HEK293T (cell line): ENCODE measurements at regions not wholly inside any gene's neighbourhood (a gene's known extent, or its start where the extent isn't known, plus 50 kb on each side); places are given as distances from the start of the nearest gene placed in this dataset.
A peak's percentile ranks its signal among the peaks of the same experiment; 100 is the strongest.

Source experiments
- CTCF ChIA-PET: fragments of 350-600 bp; formaldehyde crosslinking; extraction: SDS; loops from one replicate; lab custom pipeline; 2021; ENCODE audit warnings: antibody characterized with exemption, inconsistent platforms; lab: Yijun Ruan, JAX
- POLR2A ChIA-PET: fragments of 350-600 bp; formaldehyde crosslinking; extraction: SDS; loops from one replicate; lab custom pipeline; 2020; ENCODE audit warnings: antibody characterized with exemption, inconsistent platforms; lab: Yijun Ruan, JAX
- DNase-seq: peaks from one replicate; pipeline ENCODE4 v3.0.0; 2012; ENCODE audit warnings: mixed read lengths; ENCODE audit errors: extremely low spot score
- ARNT ChIP-seq: fragments of 450-650 bp; IDR thresholded peaks from 2 replicates; pipeline ENCODE4 v1.6.1; 2017; ENCODE audit warnings: mild to moderate bottlenecking
- BHLHE40 ChIP-seq: fragments of 450-650 bp; IDR thresholded peaks from 2 replicates; pipeline ENCODE4 v1.6.1; 2016; ENCODE audit warnings: mild to moderate bottlenecking, moderate library complexity, borderline replicate concordance
- CTBP1 ChIP-seq: fragments of 450-650 bp; IDR thresholded peaks from 2 replicates; pipeline ENCODE4 v1.6.1; 2016; ENCODE audit warnings: borderline replicate concordance
- ELF4 ChIP-seq: fragments of 450-650 bp; IDR thresholded peaks from 2 replicates; pipeline ENCODE4 v1.6.1; 2017; ENCODE audit warnings: antibody characterized with exemption
- FOXA1 ChIP-seq: fragments of 450-650 bp; IDR thresholded peaks from 2 replicates; pipeline ENCODE4 v1.6.1; 2016; ENCODE audit warnings: mild to moderate bottlenecking
- FOXK2 ChIP-seq: fragments of 450-650 bp; IDR thresholded peaks from 2 replicates; pipeline ENCODE4 v1.6.1; 2016; ENCODE audit warnings: mild to moderate bottlenecking
- FOXM1 ChIP-seq: fragments of 450-650 bp; IDR thresholded peaks from 2 replicates; pipeline ENCODE4 v1.6.1; 2017; ENCODE audit warnings: mild to moderate bottlenecking, borderline replicate concordance
- HDGF ChIP-seq: fragments of 450-650 bp; IDR thresholded peaks from 2 replicates; pipeline ENCODE4 v1.6.1; 2017; ENCODE audit warnings: antibody characterized with exemption, borderline replicate concordance
- L3MBTL2 ChIP-seq: fragments of 450-650 bp; conservative IDR thresholded peaks from 2 replicates; pipeline ENCODE4 v1.6.1; 2016; ENCODE audit warnings: mild to moderate bottlenecking
- LEF1 ChIP-seq: fragments of 450-650 bp; IDR thresholded peaks from 2 replicates; pipeline ENCODE4 v1.6.1; 2017; ENCODE audit warnings: mild to moderate bottlenecking, borderline replicate concordance
- NFRKB ChIP-seq: fragments of 450-650 bp; IDR thresholded peaks from 2 replicates; pipeline ENCODE4 v1.6.1; 2016; ENCODE audit warnings: mild to moderate bottlenecking, moderate library complexity
- SP1 ChIP-seq: fragments of 450-650 bp; IDR thresholded peaks from 2 replicates; pipeline ENCODE4 v1.6.1; 2017
- SUZ12 ChIP-seq: fragments of 450-650 bp; IDR thresholded peaks from 2 replicates; pipeline ENCODE4 v1.6.1; 2016; ENCODE audit warnings: mild to moderate bottlenecking
- TARDBP ChIP-seq: fragments of 450-650 bp; IDR thresholded peaks from 2 replicates; pipeline ENCODE4 v1.6.1; 2016
- ZNF384 ChIP-seq: fragments of 450-650 bp; IDR thresholded peaks from 2 replicates; pipeline ENCODE4 v1.6.1; 2016
- TF ChIP-seq, protein P1 (sequence below): fragments of 450-650 bp; IDR thresholded peaks from 2 replicates; pipeline ENCODE4 v1.6.1; 2016

DNA sequence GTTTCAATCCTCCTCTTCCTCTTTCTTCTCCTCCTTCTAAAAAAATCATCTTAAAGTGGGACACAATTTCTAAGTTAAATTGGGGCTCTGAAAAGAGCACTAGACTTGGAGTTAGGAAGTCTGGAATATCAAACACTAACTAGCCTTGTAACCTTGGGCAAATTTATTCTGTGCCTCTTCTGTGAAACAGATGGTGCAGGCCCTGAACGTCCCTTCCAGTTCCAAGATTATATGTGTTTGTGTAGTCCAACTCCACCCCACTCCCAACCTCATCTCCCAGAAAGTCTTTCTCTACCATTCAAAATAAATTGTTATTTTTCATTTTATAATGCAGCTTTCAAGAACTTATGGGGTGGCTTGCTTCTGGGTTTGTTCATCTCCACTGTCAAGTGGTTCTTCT is 630.0 kb downstream of the LMO4 start:
- CTCF ChIA-PET: no interaction called here
- DNase-seq: no peak
- TF ChIP-seq TARDBP (no peak), SUZ12 (no peak), FOXA1 (no peak), BHLHE40 (no peak), LEF1 (no peak), FOXM1 (no peak), FOXK2 (no peak), L3MBTL2 (no peak), ZNF384 (no peak), CTBP1 (no peak), ELF4 (no peak), HDGF (no peak), SP1 (no peak), ARNT (no peak), NFRKB (no peak)
- TF ChIP-seq, protein P1, sequence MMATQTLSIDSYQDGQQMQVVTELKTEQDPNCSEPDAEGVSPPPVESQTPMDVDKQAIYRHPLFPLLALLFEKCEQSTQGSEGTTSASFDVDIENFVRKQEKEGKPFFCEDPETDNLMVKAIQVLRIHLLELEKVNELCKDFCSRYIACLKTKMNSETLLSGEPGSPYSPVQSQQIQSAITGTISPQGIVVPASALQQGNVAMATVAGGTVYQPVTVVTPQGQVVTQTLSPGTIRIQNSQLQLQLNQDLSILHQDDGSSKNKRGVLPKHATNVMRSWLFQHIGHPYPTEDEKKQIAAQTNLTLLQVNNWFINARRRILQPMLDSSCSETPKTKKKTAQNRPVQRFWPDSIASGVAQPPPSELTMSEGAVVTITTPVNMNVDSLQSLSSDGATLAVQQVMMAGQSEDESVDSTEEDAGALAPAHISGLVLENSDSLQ: no peak
- POLR2A ChIA-PET: no interaction called here

DNA sequence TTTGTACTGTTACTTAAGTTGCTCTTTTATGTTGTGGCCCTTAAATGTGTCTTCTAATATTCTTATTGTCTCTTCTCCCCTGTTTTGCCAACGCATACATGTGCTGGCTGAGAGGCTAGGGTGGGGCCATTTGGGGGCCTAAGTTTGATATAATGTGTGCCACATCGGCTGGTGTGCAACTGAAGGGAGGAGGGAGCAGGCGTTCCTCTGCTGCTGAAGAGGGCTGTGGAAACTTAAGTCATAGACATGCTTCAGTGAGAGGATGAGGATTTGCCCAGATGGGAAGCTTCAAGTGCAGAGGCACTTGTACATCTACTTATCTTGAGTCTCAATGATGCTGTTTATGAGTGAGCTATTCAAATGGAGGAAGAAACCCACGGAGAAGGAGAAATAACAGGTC is 630.6 kb downstream of the LMO4 start:
- TF ChIP-seq FOXA1: no peak
- POLR2A ChIA-PET: no interaction called here
- DNase-seq: no peak
- CTCF ChIA-PET: no interaction called here

DNA sequence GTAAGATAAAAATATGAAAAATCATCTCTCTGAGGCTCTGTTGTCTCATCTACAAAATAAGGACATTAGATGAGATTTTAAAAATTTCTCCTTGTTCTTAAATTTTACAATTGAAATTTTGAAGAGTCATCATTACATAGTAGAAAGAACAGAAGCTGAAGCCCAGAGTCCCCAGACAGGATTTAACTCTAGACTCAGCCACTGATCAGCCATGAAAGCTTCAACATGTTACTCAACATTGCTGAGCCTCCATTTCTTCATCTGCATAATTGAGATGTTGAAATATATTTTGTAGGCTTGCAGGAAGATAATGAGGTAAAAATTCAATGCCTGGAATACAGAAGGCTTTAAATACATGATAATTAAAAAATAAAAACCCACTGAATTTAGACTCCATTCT is 633.3 kb downstream of the LMO4 start:
- POLR2A ChIA-PET: no interaction called here
- CTCF ChIA-PET: no interaction called here
- no peak for DNase-seq
- TF ChIP-seq NFRKB (no peak), LEF1 (no peak), TARDBP (no peak)

DNA sequence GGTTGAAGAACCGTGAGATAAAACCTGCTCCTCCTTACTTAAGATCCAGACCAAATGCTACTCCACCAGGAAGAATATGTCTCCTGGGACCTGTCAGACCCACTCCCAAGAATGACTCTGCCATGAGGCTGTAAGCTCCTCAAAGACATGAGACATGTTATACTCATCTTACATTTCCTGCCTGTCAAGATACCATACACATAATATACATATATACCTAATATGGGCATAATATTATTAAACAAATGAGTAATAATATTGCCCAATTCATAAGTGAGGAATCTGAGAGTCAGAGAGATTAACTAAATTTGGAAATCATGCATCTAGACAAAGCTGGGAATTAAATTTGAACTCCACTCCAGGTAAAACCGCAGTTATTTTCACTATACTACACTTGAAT is 634.9 kb downstream of the LMO4 start:
- ChIA-PET CTCF (no interaction called here), POLR2A (no interaction called here)
- TF ChIP-seq FOXA1: no peak
- no peak for TF ChIP-seq BHLHE40
- no peak for TF ChIP-seq ARNT
- TF ChIP-seq LEF1: no peak
- TF ChIP-seq FOXK2: no peak
- no peak for TF ChIP-seq SUZ12
- no peak for TF ChIP-seq CTBP1
- TF ChIP-seq FOXM1: no peak
- TF ChIP-seq NFRKB: no peak
- DNase-seq: no peak

DNA sequence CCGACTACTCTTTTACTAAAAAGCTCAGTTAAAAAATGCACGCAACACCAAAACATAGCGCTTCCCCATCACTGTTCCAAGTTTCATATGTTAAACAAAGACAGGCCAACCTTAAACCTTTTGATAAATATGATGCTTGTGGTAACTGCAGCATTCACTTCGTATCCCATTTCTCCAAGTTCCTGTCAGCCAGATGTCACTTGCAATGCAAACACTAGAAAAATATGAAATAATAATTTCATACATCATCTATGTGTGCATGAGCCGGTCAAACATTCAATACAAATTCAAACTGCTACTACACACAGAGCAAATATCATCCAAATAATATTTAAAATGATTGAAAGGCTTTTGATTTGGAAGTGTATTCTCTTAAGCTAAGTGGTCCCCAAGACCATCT is 636.5 kb downstream of the LMO4 start:
- no peak for TF ChIP-seq ZNF384
- TF ChIP-seq, protein P1: no peak
- no peak for TF ChIP-seq FOXA1
- TF ChIP-seq FOXK2: no peak
- no peak for TF ChIP-seq TARDBP
- no peak for TF ChIP-seq BHLHE40
- TF ChIP-seq ELF4: no peak
- TF ChIP-seq SUZ12: no peak
- no peak for TF ChIP-seq NFRKB
- no peak for TF ChIP-seq ARNT
- no peak for TF ChIP-seq FOXM1
- POLR2A ChIA-PET: no interaction called here
- DNase-seq: no peak
- CTCF ChIA-PET: no interaction called here

DNA sequence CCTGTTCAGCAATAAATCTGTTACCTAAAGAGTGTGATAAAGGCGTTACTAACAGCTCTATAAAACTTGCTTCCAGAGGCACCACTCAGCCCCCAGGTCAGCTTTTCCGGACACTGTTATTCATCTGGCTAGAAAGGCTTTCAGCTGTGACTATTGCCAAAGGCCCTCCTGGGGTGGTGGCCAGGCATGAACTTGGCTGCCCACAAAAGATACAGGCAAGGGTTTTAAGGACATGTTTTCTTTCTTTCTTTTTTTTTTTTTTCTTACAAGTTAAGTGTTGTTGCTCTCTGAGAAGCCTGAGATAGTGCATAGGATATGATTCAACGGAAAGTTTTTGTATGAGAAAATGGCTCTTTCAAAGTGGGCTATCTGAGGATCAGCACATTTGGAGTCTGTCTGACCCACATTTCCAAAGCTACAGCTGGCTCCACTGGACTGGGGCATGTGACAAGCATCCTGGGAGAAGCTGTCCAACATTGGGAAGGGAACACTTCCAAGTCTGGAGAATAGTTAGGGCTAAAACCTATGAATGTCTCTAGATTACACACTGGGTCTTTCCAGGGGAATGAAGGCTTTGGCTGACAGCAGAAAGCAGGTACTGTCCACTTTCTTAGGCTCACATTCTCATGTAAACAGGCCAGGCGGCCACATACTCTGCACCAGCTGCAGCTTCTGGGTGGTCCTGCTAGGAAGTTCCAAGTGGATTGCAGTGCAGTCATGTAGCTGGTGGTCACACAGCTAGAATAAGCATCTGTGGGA is 639.7 kb downstream of the LMO4 start:
- CTCF ChIA-PET: interaction anchor here (2.2 kb wide), 1 partner anchor 15 kb away, joined by 9 read pairs; no protein-coding TSS in a partner anchor
- TF ChIP-seq SP1 (no peak), LEF1 (no peak), HDGF (no peak), FOXK2 (no peak), BHLHE40 (no peak)
- POLR2A ChIA-PET: no interaction called here
- DNase-seq: peak; percentile 44

DNA sequence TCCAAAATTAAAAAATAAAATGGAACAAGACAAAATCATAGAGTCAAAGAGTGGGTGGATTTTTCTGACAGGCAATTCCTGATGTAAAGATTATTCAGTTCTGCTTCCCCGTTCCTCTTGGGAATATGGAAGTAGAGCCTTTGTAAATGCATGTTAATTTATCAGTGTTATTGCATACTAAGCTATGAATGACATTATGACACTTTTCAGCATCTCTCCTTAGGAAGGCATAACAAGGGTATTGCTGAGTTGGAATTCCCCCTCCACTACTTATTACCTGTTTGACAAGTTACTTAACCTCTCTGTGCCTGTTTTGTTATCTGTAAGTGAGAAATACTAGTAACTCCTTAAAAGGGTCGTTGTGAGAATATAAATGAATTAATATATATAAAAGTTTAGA is 640.4 kb downstream of the LMO4 start:
- CTCF ChIA-PET: interaction anchor here (2.2 kb wide), 1 partner anchor 15 kb away, joined by 9 read pairs; no protein-coding TSS in a partner anchor
- TF ChIP-seq BHLHE40 (no peak), TARDBP (no peak), CTBP1 (no peak), FOXK2 (no peak), ZNF384 (no peak), FOXM1 (no peak), HDGF (no peak), ARNT (no peak), FOXA1 (no peak)
- TF ChIP-seq, protein P1: no peak
- no peak for DNase-seq
- POLR2A ChIA-PET: no interaction called here
